Liver (tissue), 3 donors: ENCODE measurements at regions not wholly inside any gene's neighbourhood (a gene's known extent, or its start where the extent isn't known, plus 50 kb on each side); places are given as distances from the start of the nearest gene placed in this dataset.

Source experiments
- CTCF ChIP-seq: fragments of 150-350 bp; IDR thresholded peaks from 2 replicates; pipeline ENCODE4 v1.5.1; 2017; ENCODE audit warnings: improper control_type of control experiment, low read depth, low read length; ENCODE audit not compliant: missing input control
- EGR1 ChIP-seq, 2 donors: IDR thresholded peaks; 2 replicates each; pipeline ENCODE4 v1.6.1; 2016 to 2018; ENCODE audit warnings: antibody characterized with exemption in 2 of 2, low read depth in 2 of 2
- GABPA ChIP-seq, 2 donors: IDR thresholded peaks in 1 of 2; conservative IDR thresholded peaks in 1 of 2; 2 replicates each; pipeline ENCODE4 v1.6.1; 2016; ENCODE audit warnings: antibody characterized with exemption in 2 of 2, mild to moderate bottlenecking in 1 of 2, moderate library complexity in 1 of 2
- JUND ChIP-seq, 2 donors: IDR thresholded peaks; 2 replicates each; pipeline ENCODE4 v1.6.1; 2016; ENCODE audit warnings: antibody characterized with exemption in 2 of 2
- MAX ChIP-seq: IDR thresholded peaks from 2 replicates; pipeline ENCODE4 v1.6.1; 2016; ENCODE audit warnings: antibody characterized with exemption
- RAD21 ChIP-seq, 2 donors: IDR thresholded peaks; 2 replicates each; pipeline ENCODE4 v1.6.1; 2016; ENCODE audit warnings: antibody characterized with exemption in 2 of 2, mild to moderate bottlenecking in 2 of 2
- REST ChIP-seq: IDR thresholded peaks from 2 replicates; pipeline ENCODE4 v1.6.1; 2016; ENCODE audit warnings: antibody characterized with exemption, mild to moderate bottlenecking
- SP1 ChIP-seq: IDR thresholded peaks from 2 replicates; pipeline ENCODE4 v1.6.1; 2018; ENCODE audit warnings: antibody characterized with exemption, mild to moderate bottlenecking
- donor health status: healthy.
- donor health status: healthy.

DNA sequence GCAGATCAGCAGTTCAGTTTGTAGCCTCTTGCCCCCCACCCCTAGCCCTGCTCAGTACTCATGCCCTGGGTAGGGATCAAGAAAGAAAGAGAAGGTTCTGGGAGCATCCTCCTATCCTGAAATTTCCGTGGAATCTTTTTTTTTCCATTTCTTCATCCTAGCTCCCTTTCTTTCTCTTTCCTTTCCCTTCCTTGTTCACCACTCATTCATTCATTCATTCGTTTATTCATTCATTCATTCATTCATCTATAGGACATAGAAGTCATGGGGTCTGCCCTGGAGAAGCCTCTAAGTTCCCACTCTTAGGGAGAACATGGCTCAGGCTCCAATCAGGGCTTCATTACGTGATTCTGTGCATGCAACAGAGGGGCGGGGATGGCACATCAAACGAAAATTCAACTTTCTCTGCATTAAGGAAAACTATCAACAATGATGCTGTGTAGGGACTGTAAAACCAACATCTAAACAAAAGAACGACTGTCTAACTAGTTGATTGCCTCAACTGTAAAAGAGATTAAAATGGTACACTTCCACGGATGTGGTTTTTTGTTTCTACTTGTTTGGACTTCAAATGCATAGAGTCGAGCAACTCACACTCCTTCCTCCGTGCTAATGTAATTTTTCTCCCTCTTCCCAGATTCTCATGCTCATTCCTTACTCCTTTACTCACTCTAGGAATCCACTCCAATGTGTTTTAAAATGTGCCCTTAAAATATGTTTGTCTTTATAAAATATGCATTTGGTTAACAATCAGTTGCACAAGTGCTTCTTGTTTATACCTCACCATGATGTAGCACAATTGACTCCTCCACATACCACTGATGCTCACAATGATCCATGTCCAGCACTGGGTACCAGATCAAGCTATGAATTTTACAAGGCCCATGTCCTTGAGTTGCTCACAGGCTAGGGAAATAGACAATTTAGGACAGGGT lies 101.2 kb upstream of the SLC2A1 start:
- TF ChIP-seq RAD21 (IDR thresholded peaks at IDR 0.05) (no peak), MAX (no peak), REST (no peak), CTCF (no peak), SP1 (no peak), EGR1 (IDR thresholded peaks at IDR 0.05; ENCODE audit: low read depth in 2 of 2) (no peak), JUND (IDR thresholded peaks at IDR 0.05) (no peak), GABPA (IDR thresholded peaks at IDR 0.05 in 1 of 2, conservative IDR thresholded peaks at IDR 0.05 in 1 of 2) (no peak)
